Mucosa of descending colon (tissue), 3 donors: ENCODE measurements at regions not wholly inside any gene's neighbourhood (a gene's known extent, or its start where the extent isn't known, plus 50 kb on each side); places are given as distances from the start of the nearest gene placed in this dataset.
"Not testable (repeated sequence)": the region's sequence is repeated elsewhere in the genome, so short reads cannot be mapped to it uniquely, and the experiment has no call there.

Experiments
- ATAC-seq: fragments of 200-7000 bp; cut with Tn5 transposase; one replicate; pipeline ENCODE4 v1.9.1; 2020; ENCODE audit warnings: mild to moderate bottlenecking, moderate library complexity
- DNase-seq, 3 donors: peaks; one replicate each; pipeline ENCODE4 v3.0.0-alpha.2; 2020
- H3K36me3 ChIP-seq: fragments of 200-600 bp; one replicate; pipeline ENCODE4 v1.8.0; 2021; ENCODE audit warnings: low read depth, mild to moderate bottlenecking
- H3K4me1 ChIP-seq: fragments of 200-600 bp; one replicate; pipeline ENCODE4 v1.8.0; 2021; ENCODE audit warnings: low read depth, mild to moderate bottlenecking
- H3K4me3 ChIP-seq: fragments of 200-600 bp; one replicate; pipeline ENCODE4 v1.8.0; 2021; ENCODE audit warnings: mild to moderate bottlenecking
- H3K9me3 ChIP-seq: fragments of 200-600 bp; one replicate; pipeline ENCODE4 v1.8.0; 2021; ENCODE audit warnings: mild to moderate bottlenecking
- CTCF ChIP-seq: fragments of 200-600 bp; IDR thresholded peaks from one replicate; pipeline ENCODE4 v1.8.0; 2022; ENCODE audit warnings: antibody characterized with exemption, mild to moderate bottlenecking
- intact Hi-C, 2 donors: fragments of 100-400 bp; cut with DNase I in 1 of 2; cut with micrococcal nuclease in 1 of 2; formaldehyde crosslinking; loops; one replicate each; pipeline versions ENCODE4 v1.11.0 to v1.11.1; 2022; cut with DNase I, micrococcal nuclease
- donor health status: DM: no; HTN: no; CAD: no; lungs with moderate emphysema.
- donor health status: DM: no; HTN: no; CAD: no.
- donor health status: DM: no; HTN: yes; CAD: no.

GRCh38 chr3:96319166-96319565 lies 495.2 kb upstream of the EPHA6 start:
- intact Hi-C loops, result no loop called here
- H3K9me3 ChIP-seq, result no peaks in the 10 kb centered on the region
- H3K4me1 ChIP-seq, result no peaks in the 10 kb centered on the region
- DNase-seq (no peak), ATAC-seq (no peak)
- no peak for TF ChIP-seq CTCF
- no peaks in the 10 kb centered on the region for H3K36me3 ChIP-seq
- no peak overlapping the region for H3K4me3 ChIP-seq

GRCh38 chr3:96324087-96324486 lies 490.3 kb upstream of the EPHA6 start:
- no peak for DNase-seq
- Histone ChIP-seq H3K36me3 (no peaks in the 10 kb centered on the region), H3K9me3 (no peaks in the 10 kb centered on the region), H3K4me1 (no peaks in the 10 kb centered on the region), H3K4me3 (no peak overlapping the region)
- intact Hi-C loops, result no loop called here
- no peak for ATAC-seq
- no peak for TF ChIP-seq CTCF

- Histone ChIP-seq H3K4me1 (no peaks in the 10 kb centered on the region), H3K4me3 (no peak overlapping the region), H3K9me3 (no peaks in the 10 kb centered on the region), H3K36me3 (no peaks in the 10 kb centered on the region)
- intact Hi-C loops, result no loop called here
- DNase-seq (no peak), ATAC-seq (no peak)
- no peak for TF ChIP-seq CTCF
Observed at GRCh38 chr3:96330795-96331194, 483.6 kb upstream of the EPHA6 start.

- intact Hi-C loops, result no loop called here
- ATAC-seq, result no peak
- TF ChIP-seq CTCF, result no peak
- H3K36me3 ChIP-seq, result no peaks in the 10 kb centered on the region
- H3K4me3 ChIP-seq, result no peak overlapping the region
- DNase-seq, result no peak
- H3K4me1 ChIP-seq, result no peaks in the 10 kb centered on the region
- no peaks in the 10 kb centered on the region for H3K9me3 ChIP-seq
Observed at GRCh38 chr3:96331341-96331740, 483.1 kb upstream of the EPHA6 start.

- ATAC-seq (no peak), DNase-seq (no peak)
- Histone ChIP-seq H3K9me3 (no peaks in the 10 kb centered on the region), H3K36me3 (no peaks in the 10 kb centered on the region), H3K4me3 (no peak overlapping the region), H3K4me1 (no peaks in the 10 kb centered on the region)
- no peak for TF ChIP-seq CTCF
- intact Hi-C loops, result no loop called here
Observed at GRCh38 chr3:96334779-96335178, 479.6 kb upstream of the EPHA6 start.

GRCh38 chr3:96347289-96347688 lies 467.1 kb upstream of the EPHA6 start:
- intact Hi-C loops, result no loop called here
- no peak overlapping the region for H3K4me3 ChIP-seq
- ATAC-seq (no peak), DNase-seq (no peak)
- no peak for TF ChIP-seq CTCF
- H3K9me3 ChIP-seq, result no peaks in the 10 kb centered on the region
- no peaks in the 10 kb centered on the region for H3K4me1 ChIP-seq
- no peaks in the 10 kb centered on the region for H3K36me3 ChIP-seq

- H3K9me3 ChIP-seq, H3K4me1 ChIP-seq, ATAC-seq, H3K4me3 ChIP-seq, DNase-seq, intact Hi-C loops, H3K36me3 ChIP-seq: not testable (repeated sequence)
Observed at GRCh38 chr3:96351598-96351997, 462.8 kb upstream of the EPHA6 start.
